OCI-M2 (cell line): ENCODE measurements at regions not wholly inside any gene's neighbourhood (a gene's known extent, or its start where the extent isn't known, plus 50 kb on each side); places are given as distances from the start of the nearest gene placed in this dataset.

Experiments
- DNase-seq: peaks from one replicate; lab custom pipeline; 2025; ENCODE audit not compliant: unreplicated experiment; lab: John Stamatoyannopoulos, UW

DNA sequence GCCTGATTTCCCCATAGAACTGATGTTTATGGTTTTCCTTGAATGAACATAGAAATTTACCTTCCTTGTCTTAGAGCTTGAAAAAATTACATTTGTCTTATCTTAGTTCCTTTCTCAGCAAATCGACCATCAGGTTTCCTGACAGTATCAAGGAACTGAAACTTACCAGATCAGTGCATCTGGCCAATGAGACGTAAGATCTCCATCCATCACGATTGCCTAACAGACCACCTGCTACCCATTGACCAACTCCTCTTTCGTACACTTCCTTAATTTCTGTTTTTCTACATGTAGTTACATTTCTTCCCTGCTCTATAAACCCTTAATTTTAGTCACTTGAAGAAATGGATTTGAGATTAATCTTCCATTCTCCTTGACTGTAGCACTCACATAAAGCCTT lies 57.4 kb upstream of the TMPRSS15 start:
- DNase-seq = no peak

DNA sequence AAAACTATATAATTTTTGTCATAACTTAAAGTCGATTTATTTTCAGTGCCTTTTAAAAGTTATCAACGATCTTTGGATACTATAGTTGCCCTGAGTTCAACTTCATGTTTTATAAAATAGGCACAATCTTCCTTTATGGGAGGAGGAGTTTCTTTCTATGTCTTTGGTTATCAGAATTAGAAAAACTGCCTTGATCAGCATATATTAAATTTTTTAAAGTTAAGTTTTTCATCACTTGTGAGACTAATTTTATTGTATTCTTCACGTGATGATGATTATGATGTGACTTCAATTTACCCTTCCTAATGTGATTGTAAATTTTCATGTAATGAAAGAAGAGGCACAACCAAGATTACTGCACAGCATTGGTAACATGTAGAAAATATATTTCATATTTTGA lies 58.2 kb upstream of the TMPRSS15 start:
- no peak for DNase-seq

DNA sequence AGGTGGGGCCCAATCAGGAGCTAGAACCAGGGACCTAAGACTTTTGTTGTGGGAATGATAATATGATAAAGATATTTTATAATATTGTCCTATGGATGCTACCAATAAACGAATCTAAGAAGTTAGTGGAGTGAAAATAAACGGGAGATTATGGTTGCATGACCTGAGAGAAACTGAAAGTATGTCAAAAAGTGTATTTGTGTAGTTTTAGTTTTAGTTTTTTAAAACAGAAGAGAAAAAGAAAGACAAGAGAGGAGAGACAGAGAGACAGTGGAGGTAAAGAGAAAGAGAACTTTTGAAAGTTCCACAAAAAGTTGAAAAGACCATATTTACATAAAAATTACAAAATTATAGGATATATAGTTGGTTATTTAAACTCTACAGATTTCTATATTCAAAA lies 64.1 kb upstream of the TMPRSS15 start:
- DNase-seq = no peak

DNA sequence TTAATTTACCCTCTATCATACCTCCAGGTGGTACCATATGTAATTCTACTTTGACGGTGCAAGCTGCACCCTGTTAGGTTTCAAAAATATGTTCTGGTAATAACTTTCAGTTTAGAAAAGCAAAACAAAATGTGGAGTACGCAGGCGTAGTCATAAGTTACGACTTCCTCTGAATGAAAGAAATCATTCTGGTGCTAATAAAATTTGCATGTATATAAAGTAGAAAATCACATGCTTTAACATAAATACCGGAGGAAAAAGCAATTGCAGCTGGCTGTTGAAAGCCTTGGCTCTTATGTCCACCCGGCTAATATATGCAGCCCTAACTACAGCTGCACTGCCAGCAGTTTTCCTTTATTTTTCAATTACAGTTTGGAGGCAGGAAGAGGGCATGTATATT lies 65.2 kb upstream of the TMPRSS15 start:
- DNase-seq = no peak

DNA sequence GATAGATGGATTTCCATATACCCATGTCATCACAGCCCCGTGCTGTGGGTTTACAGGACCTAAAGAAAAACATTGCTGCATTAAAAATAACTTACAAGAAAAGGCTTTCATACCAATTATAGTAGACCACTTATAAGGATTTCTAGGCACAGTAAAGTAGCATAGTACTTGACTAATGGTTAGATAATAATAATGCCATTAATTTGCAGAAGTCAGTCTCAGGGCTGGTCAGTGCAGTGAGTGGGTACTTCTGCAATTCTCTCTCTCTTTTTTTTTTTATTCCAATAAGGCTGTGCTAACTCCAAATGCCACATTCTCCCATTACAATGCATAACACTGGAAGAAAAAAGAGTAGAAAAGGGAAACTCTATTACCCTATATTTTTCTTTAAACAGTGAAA lies 73.1 kb upstream of the TMPRSS15 start:
- no peak for DNase-seq

DNA sequence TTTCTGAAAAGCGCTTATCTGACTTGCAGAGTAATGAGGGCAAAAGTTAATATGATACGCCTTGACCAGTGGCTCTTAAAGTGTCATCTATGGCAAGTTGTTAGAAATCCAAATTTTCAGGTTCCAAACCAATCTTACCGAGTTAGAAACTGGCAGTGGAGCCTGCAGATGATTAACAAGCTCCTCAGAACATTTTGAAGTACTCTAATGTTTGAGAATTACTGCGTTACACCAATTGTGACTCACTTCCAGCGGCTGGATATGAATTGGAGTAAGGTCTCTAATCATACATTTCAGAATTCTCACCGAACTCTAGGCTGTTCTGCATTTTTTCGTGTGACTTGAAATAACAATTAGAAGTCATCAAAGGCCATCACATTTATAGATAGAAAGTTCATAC lies 73.5 kb upstream of the TMPRSS15 start:
- DNase-seq = no peak

DNA sequence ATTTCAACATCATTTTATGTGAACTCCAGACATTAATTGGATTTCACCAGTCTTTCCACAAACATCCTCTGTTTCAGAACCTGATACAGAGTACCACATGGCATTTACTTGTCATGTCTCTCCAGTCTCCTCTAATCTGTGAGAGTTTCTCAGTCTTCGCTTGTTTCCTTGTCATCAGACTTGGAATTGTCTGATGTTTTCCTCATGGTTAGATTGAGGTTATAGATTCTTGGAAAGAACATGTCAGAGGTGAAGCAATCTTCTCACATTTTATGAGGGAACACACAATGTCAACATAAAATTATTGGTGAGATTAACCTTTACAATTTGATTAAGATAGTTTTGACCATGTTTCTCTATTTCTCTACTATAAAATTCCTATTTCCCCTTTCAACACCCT lies 74.9 kb upstream of the TMPRSS15 start:
- no peak for DNase-seq

DNA sequence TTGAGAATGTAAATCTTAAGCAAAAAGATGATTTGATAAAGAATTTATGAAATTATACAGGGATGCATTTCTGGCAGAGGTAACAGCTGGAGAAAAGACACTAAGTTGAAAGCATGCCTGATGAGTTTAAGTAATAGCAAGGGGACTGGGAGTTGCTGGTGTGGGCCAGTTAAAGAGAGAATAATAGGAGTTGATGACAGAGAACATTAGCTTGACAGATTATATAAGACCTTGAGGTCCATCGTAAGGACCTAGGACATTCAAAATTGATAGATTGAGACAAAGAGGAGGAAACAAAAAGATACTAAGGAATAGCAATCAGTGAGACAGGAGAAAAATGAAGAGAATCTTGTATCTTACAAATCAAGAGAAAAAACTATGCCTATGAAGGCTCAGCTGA lies 84.7 kb upstream of the TMPRSS15 start:
- DNase-seq = no peak

DNA sequence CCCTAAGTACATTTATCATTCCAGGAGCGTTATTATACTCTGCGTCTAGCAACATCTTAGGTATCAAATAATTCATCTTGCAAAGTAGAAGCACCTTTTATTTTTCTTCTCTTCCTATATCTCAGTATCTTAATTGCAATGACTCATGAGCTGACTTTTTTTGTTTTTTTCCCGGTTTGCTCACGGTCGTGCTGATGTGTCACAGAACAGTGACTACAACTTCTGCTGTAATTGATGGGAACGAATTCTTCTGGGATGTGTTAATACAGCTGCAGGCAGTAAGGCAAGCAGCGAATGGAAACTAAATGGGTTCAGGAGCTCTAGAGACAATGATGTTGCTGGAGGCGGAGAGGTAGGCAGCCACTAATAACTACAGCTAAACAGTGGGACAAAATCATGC lies 89.8 kb upstream of the TMPRSS15 start:
- DNase-seq = no peak

DNA sequence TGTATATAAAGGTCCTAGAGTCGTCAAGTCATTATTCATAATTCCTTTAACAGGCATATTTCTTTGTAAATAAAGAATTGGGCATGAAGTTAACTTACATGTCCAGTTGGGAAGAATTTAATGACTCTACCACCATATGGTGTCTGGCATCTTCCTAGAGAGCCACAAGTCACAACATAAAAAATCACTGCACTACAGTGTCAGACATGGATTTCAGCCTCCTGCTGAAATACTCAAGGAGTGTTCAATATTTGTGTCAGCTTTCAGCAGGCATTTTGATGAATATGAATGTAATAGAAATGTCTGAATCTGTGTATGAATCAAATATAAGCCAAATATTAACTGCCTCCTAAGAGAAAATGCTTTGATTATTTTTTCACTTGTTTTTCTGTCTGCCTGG lies 91.9 kb upstream of the TMPRSS15 start:
- no peak for DNase-seq

DNA sequence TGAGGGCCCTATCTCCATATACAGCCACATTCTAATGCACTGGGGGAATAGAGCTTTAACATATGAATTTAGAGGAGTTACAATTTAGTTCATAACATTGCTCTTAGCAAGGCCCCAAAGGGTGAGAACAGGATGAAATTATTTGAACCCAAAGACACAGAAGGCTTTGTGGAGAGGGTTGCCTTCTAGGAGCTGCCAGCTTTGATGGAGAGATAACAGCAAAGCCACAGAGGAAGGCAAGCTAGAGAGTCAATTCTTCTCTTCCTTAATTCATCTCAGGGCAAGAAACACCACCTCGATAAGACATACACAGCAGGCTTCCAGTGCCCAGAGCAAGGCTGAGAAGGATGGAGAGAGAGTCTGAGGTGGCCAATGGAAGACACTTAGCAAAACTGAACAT lies 94.8 kb upstream of the TMPRSS15 start:
- DNase-seq = no peak

DNA sequence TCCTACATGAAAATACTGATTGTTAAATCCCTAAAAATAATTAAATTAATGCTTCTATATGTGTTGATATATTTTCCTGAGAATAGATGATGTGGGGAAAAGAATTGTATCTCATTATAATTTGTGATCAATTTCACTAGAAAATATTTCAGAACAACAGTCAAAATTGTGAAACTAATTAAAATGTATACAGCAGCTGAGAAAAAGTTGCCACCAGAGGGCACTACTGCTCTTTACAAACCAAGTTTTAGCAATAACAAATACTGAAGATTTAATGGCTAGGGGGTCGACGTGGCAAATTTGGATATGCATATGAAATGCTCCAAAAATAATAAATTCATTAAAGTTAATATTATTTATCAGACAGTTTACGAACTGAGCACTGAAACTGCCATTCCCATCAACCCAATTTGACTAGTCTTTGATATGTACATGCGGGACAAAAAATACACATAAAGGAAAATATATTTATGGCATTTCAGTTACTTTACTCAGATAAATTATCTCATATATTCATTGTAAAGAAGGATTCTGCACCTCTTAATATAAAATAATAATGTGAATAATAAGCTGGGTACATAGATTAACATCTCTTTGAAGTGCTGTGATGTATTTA lies 96.3 kb upstream of the TMPRSS15 start:
- DNase-seq = no peak

DNA sequence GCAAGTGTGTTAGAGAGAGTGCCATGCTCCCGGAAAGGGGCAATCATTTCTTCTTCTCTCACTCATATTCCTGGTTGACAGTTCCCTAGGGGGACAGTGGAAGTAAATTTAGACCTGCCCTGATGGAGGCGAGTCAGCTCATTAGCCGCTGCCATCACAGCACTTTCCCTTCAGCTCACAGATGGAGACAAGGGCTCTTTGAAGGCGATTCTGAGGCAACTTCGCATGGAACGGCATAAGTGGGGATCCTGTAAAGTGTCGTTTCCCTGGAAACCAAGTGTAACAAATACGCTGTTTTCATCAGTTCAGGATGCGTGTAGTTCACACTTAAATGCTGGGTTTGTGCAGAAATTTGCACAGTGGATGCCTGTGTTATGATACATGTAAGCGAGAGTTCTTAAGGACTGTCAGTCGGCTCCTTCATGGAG lies 114.5 kb upstream of the TMPRSS15 start:
- no peak for DNase-seq

DNA sequence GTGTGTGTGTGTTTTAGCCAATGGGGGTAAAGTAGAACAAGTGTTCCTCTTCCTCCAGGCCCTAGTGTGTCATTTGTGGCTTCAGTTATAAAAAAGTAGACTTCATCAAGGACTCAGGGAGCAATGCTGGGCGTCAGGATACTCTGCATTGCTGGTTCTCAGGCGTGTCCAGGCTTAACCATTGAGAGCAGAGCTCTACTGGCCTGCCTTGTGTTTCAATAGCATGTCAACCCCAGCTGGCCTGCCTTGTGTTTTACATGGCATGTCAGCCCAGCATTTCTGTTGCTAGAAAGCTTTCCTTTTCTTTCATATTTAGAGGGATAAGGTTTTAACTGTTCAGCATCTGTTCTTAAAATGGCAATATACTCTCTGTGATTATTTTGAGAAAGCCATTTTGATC lies 117.6 kb upstream of the TMPRSS15 start:
- no peak for DNase-seq

DNA sequence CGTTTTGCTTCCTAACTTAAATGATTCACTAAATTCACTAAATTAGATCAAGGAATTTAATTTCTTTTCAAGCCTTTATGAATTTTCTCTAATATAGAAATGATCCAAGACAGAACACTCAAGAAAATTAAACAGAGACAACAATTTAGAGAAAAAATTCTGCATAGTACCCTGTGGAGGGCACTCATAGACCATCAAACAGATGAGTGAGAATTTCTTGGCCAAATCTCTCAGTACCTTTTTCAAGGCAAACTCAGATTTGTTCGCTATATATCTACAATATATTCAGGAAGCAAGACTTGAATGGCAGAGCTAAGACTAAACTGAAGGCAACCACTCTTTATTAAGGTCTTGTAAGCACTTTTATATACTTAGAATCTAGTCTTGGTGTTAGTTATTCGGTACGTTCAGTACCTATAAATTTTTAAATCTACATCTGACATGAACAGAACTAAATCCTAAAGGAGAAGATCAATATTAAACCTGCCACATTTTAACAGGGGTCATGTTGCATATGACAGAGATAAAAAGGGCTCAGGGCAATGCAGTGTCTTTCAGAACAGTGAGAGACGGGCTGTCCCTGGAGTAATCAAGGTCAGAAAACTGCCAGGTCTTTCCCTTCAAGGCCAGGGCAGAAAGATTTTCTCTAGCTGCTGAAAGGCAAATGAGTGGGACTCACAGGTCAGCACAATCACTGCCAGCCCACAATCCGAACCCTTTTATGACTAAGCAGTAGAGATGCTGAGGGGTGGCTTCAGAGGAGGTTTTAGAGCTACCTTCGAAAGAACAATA lies 118.8 kb upstream of the TMPRSS15 start:
- no peak for DNase-seq

DNA sequence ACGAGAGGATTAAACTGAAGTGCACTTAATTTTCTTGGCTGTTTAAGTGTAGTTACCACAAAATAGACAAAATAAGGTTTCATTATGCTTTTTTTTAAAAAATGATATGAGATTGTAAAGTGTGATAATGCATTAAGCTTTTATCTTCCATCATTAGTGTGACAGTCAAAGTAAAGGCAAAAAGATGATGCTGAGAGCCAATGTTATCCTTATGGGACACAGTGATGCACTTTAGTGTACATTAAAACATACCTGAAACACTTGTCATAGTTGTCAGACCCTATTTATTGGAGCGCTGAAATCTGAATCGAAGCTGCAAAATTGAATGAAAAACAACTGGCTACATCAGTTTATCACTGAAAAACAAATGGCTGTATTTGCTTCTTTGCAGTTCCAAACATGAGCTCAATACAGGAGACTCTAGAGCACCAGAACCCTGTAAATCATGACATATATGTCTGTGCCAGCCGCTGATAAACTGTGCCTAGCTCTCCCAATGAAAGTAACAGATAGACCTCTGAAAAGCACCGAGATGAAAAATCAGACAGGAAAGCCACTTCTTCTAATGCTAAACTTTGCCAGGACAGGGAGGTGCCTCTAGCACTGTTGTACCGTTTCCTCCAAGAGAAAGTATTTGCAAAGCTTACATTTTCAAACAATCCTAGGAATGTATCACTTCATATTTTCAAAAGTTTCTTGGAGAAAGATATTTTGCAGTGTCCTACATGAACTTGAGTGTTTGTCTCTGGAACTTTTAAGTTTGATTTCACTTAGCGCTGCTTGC lies 120.7 kb upstream of the TMPRSS15 start:
- DNase-seq = no peak

DNA sequence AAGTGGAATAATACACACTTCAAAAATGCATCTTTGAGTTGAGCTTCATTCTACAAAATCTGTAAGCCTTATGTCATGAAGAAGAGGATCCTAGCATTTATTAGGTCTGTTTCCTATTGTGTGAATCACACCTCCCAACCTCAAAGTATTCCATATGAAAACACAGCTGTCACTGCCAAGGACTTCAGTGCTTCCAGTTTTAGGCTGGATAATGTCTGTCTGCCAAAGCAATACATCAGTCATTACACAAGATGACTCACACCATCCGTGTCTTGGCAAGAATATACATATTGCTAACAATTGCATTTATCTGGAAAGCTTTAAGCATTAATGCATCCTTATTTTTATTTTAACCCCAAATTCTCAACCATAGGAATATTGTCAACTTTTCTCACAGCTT lies 125.7 kb upstream of the TMPRSS15 start:
- DNase-seq = no peak

DNA sequence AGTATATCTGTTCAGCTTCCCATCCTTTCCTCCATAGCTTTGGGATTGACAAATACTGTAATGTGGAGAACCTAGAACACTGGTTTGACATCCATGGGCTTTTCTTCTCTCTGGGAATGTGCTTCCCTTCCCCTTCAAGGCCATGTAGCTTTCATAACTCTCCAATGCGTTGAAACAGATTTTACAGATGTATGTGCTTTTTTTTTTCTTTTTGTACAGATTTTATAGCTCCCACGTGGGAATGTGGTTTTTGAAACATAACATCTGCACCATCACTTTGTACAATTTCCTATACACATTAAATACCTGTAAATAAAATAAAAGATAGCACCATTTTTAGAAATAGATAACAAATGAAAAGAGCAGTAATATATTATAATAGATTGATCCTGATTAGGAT lies 138.5 kb upstream of the TMPRSS15 start:
- no peak for DNase-seq

DNA sequence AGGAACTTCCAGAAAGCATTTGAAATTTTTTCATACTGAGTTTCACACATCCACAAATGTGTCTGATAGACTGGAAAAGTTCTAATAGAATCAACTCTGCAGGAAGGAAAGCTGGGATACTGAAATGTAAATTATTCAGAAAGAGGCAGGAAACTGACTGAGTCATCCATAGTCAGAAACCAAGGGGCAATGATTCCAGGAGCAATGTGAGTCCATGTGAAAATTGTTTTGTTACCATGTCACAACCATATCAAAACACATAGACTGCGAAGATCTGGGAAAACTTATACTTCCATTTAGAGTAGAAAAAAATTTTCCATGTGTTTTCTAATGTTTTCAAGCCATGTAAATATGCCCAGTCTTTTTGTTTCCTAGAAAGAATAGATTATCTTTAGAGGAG lies 142.3 kb upstream of the TMPRSS15 start:
- DNase-seq = no peak

DNA sequence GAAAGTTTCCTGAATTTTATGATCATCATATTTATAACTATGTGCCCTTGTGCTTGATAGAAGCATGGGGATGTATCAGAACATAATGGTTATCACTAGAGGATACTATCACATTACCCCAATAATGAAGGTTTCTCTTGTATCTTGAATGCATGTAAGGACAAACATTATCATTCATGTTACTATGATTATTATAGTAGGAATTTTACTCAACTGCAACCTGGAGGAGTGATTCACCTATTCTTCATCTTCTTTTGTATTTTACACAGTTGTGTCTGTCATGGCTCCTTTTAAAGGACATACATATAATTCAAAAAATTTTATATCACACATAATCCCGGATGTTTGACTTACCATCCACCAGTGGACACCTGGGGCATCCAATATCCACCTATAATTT lies 143.8 kb upstream of the TMPRSS15 start:
- no peak for DNase-seq

DNA sequence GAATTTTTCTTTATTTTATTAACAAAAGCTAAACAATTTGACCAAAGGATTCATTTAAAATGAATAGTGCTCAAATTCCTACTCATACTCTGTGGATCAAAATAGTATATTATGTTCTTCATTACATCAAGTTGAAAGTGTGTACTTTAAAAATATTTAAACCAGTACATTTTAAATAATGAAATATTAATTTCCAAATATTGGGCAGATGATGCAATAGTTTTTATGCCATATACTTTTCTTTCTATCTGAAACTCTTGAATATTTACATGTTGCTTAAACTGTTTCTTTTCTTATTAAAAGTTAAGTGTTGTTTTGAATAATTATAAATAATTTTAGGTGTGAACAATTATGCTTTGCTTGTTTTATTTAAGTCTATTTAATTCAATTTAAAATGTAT lies 144.7 kb upstream of the TMPRSS15 start:
- no peak for DNase-seq

DNA sequence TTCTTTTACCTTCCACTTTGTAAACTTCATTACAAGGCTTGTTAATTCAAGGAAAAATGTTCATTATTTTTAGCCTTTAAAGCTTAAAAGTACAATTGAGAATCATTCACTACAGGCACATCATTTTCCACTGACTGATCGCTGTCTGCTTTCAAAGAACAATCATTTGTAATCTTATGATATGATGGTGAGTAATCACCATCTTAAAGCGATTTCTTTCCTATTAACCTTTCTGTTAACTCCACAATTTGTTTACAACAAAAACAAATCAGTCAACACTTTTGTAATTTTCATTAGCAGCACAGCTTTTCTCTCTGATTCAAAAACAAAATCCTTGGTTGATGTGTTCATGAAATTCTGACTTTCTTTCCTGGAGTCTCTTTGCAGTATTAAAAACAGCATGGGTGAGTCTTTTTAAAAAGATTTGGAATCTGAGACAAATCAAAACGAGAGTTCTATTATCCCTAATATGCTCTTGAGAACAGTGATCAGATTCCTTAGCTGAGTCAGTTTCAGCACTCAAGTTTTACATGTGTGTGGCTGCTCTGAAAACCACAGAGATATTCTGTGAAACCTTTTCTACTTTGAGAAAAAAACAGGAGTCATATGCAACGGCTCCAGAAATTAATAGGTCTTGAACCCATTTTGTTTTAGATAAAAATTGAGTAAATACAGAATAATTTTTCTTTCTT lies 145.8 kb upstream of the TMPRSS15 start:
- no peak for DNase-seq
